Progenitor cell of endocrine pancreas (in vitro differentiated cells): ENCODE measurements at regions not wholly inside any gene's neighbourhood (a gene's known extent, or its start where the extent isn't known, plus 50 kb on each side); places are given as distances from the start of the nearest gene placed in this dataset.

ENCODE experiments used
- DNase-seq: peaks from one replicate; pipeline ENCODE4 v3.0.0; 2021; ENCODE audit warnings: low spot score; ENCODE audit not compliant: unreplicated experiment
- H3K27ac Mint-ChIP-seq: 2 replicates; pipeline ENCODE4 v1.8.0; 2021; ENCODE audit warnings: mild to moderate bottlenecking, moderate library complexity, mixed read lengths
- H3K27me3 Mint-ChIP-seq: 2 replicates; pipeline ENCODE4 v1.8.0; 2021; ENCODE audit warnings: mixed read lengths
- H3K36me3 Mint-ChIP-seq: 2 replicates; pipeline ENCODE4 v1.8.0; 2022; ENCODE audit warnings: mixed read lengths; ENCODE audit not compliant: insufficient read depth
- H3K4me1 Mint-ChIP-seq: 2 replicates; pipeline ENCODE4 v1.8.0; 2021; ENCODE audit warnings: low read depth, mixed read lengths
- H3K4me3 Mint-ChIP-seq: 2 replicates; pipeline ENCODE4 v1.8.0; 2021; ENCODE audit warnings: low read depth, mild to moderate bottlenecking, moderate library complexity, mixed read lengths
- H3K9me3 Mint-ChIP-seq: 2 replicates; pipeline ENCODE4 v1.8.0; 2021; ENCODE audit warnings: low read depth, mixed read lengths
- CTCF ChIP-seq: fragments of 200-600 bp; sonication (generic); IDR thresholded peaks from one replicate; pipeline ENCODE4 v1.5.0; 2021; ENCODE audit warnings: antibody characterized with exemption, mild to moderate bottlenecking; ENCODE audit not compliant: unreplicated experiment

- no peak for DNase-seq
- Mint-ChIP-seq H3K4me3 (no peak overlapping the region), H3K36me3 (no peaks in the 10 kb centered on the region), H3K27me3 (no peaks in the 10 kb centered on the region), H3K4me1 (peaks cover 10% of the 10 kb centered on the region), H3K27ac (no peak overlapping the region), H3K9me3 (peaks cover 4% of the 10 kb centered on the region)
- TF ChIP-seq CTCF, result no peak
Observed at GRCh38 chr1:83064589-83065242, 934.2 kb downstream of the TTLL7 start.

- no peak for DNase-seq
- no peak overlapping the region for H3K27ac Mint-ChIP-seq
- peaks cover 4% of the 10 kb centered on the region for H3K9me3 Mint-ChIP-seq
- H3K36me3 Mint-ChIP-seq, result no peaks in the 10 kb centered on the region
- H3K4me1 Mint-ChIP-seq, result peaks cover 13% of the 10 kb centered on the region
- TF ChIP-seq CTCF, result no peak
- no peaks in the 10 kb centered on the region for H3K27me3 Mint-ChIP-seq
- no peak overlapping the region for H3K4me3 Mint-ChIP-seq
Observed at GRCh38 chr1:83060651-83061390, 938.1 kb downstream of the TTLL7 start.

DNA sequence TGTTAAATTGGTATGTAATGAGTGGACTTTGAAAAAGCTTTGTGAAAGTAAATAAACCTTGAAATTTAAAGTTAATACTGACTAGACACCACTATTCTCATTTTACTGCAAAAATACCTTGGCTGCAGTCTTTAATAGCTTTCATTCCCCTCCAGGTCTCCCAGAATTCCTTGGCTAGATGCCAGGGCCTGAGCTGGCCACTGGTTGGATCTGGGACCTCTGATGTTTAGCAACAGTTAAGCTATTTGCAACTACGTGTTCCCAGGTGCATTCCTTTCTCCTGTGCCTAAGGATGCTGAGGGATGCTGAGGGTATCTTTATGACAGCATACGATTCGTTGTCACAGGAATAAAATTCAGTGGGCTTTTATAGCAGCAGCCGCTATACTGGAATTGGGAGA lies 938.7 kb downstream of the TTLL7 start:
- no peak overlapping the region for H3K4me3 Mint-ChIP-seq
- no peaks in the 10 kb centered on the region for H3K36me3 Mint-ChIP-seq
- no peak overlapping the region for H3K27ac Mint-ChIP-seq
- no peaks in the 10 kb centered on the region for H3K27me3 Mint-ChIP-seq
- TF ChIP-seq CTCF, result no peak
- no peak for DNase-seq
- peaks cover 4% of the 10 kb centered on the region for H3K9me3 Mint-ChIP-seq
- peaks cover 19% of the 10 kb centered on the region for H3K4me1 Mint-ChIP-seq

DNA sequence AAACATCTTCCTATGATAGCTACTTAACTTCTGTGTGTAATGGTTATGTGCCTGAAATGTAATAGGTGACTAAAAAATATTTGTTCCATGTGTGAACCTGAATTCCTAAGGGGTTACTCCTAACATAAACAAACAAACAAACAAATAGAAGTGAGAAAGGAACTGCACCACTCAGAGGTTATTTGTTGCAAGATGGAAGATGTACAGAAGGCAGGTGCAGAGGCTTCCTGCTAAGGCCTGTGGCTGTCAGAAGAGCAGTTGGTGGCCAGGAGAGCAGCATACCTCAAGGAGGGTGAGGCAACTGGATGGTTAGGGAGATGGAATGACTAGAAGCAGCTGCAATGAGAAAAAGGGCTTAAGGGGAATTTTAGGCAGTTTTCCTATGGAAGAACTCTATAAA lies 940.6 kb downstream of the TTLL7 start:
- TF ChIP-seq CTCF, result no peak
- no peak for DNase-seq
- no peak overlapping the region for H3K4me3 Mint-ChIP-seq
- H3K9me3 Mint-ChIP-seq, result peaks cover 4% of the 10 kb centered on the region
- H3K27ac Mint-ChIP-seq, result no peak overlapping the region
- peaks cover 18% of the 10 kb centered on the region for H3K4me1 Mint-ChIP-seq
- H3K27me3 Mint-ChIP-seq, result no peaks in the 10 kb centered on the region
- no peaks in the 10 kb centered on the region for H3K36me3 Mint-ChIP-seq

GRCh38 chr1:83055391-83056170 lies 943.4 kb downstream of the TTLL7 start:
- Mint-ChIP-seq H3K4me3 (no peak overlapping the region), H3K27me3 (no peaks in the 10 kb centered on the region), H3K27ac (no peak overlapping the region), H3K9me3 (peaks cover 8% of the 10 kb centered on the region), H3K4me1 (peaks cover 14% of the 10 kb centered on the region), H3K36me3 (peaks cover 5% of the 10 kb centered on the region)
- TF ChIP-seq CTCF, result no peak
- no peak for DNase-seq
